IPS-11a (cell line): ENCODE measurements at regions not wholly inside any gene's neighbourhood (a gene's known extent, or its start where the extent isn't known, plus 50 kb on each side); places are given as distances from the start of the nearest gene placed in this dataset.

Experiments
- H3K4me3 ChIP-seq: one replicate; pipeline ENCODE4 v1.5.1; 2013; ENCODE audit warnings: low read depth, low read length, control low read depth

GRCh38 chr3:17955411-17955810, 213.0 kb upstream of the TBC1D5 start:
- no peak overlapping the region for H3K4me3 ChIP-seq

- H3K4me3 ChIP-seq: no peak overlapping the region
These were observed 212.4 kb upstream of the TBC1D5 start for GRCh38 chr3:17954801-17955200.

- H3K4me3 ChIP-seq: no peak overlapping the region
These were observed 208.8 kb upstream of the TBC1D5 start for GRCh38 chr3:17951241-17951640.

- no peak overlapping the region for H3K4me3 ChIP-seq
These were observed 206.7 kb upstream of the TBC1D5 start for GRCh38 chr3:17949101-17949500.

GRCh38 chr3:17947833-17948232, 205.4 kb upstream of the TBC1D5 start:
- no peak overlapping the region for H3K4me3 ChIP-seq

- H3K4me3 ChIP-seq: no peak overlapping the region
These were observed 204.2 kb upstream of the TBC1D5 start for GRCh38 chr3:17946619-17947018.

- H3K4me3 ChIP-seq: no peak overlapping the region
These were observed 203.5 kb upstream of the TBC1D5 start for GRCh38 chr3:17945799-17946399.

GRCh38 chr3:17945018-17945798, 202.8 kb upstream of the TBC1D5 start:
- no peak overlapping the region for H3K4me3 ChIP-seq

GRCh38 chr3:17942856-17943255, 200.4 kb upstream of the TBC1D5 start:
- H3K4me3 ChIP-seq: no peak overlapping the region

GRCh38 chr3:17941766-17942165, 199.3 kb upstream of the TBC1D5 start:
- H3K4me3 ChIP-seq: no peak overlapping the region

GRCh38 chr3:17941152-17941551, 198.7 kb upstream of the TBC1D5 start:
- no peak overlapping the region for H3K4me3 ChIP-seq

- H3K4me3 ChIP-seq: no peak overlapping the region
These were observed 196.7 kb upstream of the TBC1D5 start for GRCh38 chr3:17939157-17939556.

- no peak overlapping the region for H3K4me3 ChIP-seq
These were observed 195.9 kb upstream of the TBC1D5 start for GRCh38 chr3:17938313-17938712.

- no peak overlapping the region for H3K4me3 ChIP-seq
These were observed 194.5 kb upstream of the TBC1D5 start for GRCh38 chr3:17936736-17937480.

GRCh38 chr3:17935222-17935621, 192.8 kb upstream of the TBC1D5 start:
- no peak overlapping the region for H3K4me3 ChIP-seq

- no peak overlapping the region for H3K4me3 ChIP-seq
These were observed 189.8 kb upstream of the TBC1D5 start for GRCh38 chr3:17932136-17932771.

GRCh38 chr3:17931131-17931530, 188.7 kb upstream of the TBC1D5 start:
- H3K4me3 ChIP-seq: no peak overlapping the region

GRCh38 chr3:17928502-17929145, 186.2 kb upstream of the TBC1D5 start:
- H3K4me3 ChIP-seq: no peak overlapping the region

- no peak overlapping the region for H3K4me3 ChIP-seq
These were observed 184.6 kb upstream of the TBC1D5 start for GRCh38 chr3:17927036-17927435.

GRCh38 chr3:17915341-17915740, 172.9 kb upstream of the TBC1D5 start:
- H3K4me3 ChIP-seq: no peak overlapping the region

GRCh38 chr3:17913359-17913758, 170.9 kb upstream of the TBC1D5 start:
- H3K4me3 ChIP-seq: no peak overlapping the region
